Astrocyte (in vitro differentiated cells and primary cell): ENCODE measurements at regions not wholly inside any gene's neighbourhood (a gene's known extent, or its start where the extent isn't known, plus 50 kb on each side); places are given as distances from the start of the nearest gene placed in this dataset.

Source experiments
- CTCF ChIP-seq: IDR thresholded peaks from 2 replicates; pipeline ENCODE4 v1.5.1; 2011; ENCODE audit warnings: low read depth, mild to moderate bottlenecking, inconsistent platforms, low read length, moderate library complexity; ENCODE audit not compliant: insufficient read depth
- EZH2 ChIP-seq: IDR thresholded peaks from 2 replicates; pipeline ENCODE4 v1.6.1; 2012; ENCODE audit warnings: mild to moderate bottlenecking, low read length, inconsistent platforms; ENCODE audit not compliant: insufficient read depth

- TF ChIP-seq CTCF (no peak), EZH2 (no peak)
Measured at GRCh38 chr5:31130676-31131075, 62.8 kb upstream of the CDH6 start.
